ENCODE measurements at regions not wholly inside any gene's neighbourhood (a gene's known extent, or its start where the extent isn't known, plus 50 kb on each side); places are given as distances from the start of the nearest gene placed in this dataset.

DNA sequence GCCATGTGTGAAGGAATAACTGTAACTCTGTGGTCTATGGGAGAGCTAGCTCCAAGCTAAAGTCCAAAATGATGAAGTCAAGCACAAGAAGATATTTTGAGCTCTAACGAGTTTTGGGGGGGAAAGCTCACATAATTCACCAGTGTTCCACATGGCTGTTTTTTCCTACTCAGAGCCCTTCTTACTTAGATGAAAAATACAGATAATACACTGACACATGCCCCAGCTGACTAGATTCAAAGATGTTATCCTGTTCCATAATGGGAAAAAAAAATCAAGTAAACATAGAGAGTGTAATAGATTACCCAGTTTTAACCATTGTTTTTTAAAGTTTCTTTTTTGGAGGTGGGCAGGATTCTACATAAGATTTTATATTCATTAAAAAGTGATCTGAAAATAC is 86.6 kb downstream of the PRLHR start:
- TF ChIP-seq POLR2A (IDR thresholded peaks at IDR 0.05) = no peak
- TF ChIP-seq, protein P1, sequence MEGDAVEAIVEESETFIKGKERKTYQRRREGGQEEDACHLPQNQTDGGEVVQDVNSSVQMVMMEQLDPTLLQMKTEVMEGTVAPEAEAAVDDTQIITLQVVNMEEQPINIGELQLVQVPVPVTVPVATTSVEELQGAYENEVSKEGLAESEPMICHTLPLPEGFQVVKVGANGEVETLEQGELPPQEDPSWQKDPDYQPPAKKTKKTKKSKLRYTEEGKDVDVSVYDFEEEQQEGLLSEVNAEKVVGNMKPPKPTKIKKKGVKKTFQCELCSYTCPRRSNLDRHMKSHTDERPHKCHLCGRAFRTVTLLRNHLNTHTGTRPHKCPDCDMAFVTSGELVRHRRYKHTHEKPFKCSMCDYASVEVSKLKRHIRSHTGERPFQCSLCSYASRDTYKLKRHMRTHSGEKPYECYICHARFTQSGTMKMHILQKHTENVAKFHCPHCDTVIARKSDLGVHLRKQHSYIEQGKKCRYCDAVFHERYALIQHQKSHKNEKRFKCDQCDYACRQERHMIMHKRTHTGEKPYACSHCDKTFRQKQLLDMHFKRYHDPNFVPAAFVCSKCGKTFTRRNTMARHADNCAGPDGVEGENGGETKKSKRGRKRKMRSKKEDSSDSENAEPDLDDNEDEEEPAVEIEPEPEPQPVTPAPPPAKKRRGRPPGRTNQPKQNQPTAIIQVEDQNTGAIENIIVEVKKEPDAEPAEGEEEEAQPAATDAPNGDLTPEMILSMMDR (IDR thresholded peaks at IDR 0.05) = no peak
